GM10266 (cell line): ENCODE measurements at regions not wholly inside any gene's neighbourhood (a gene's known extent, or its start where the extent isn't known, plus 50 kb on each side); places are given as distances from the start of the nearest gene placed in this dataset.

Source experiments
- DNase-seq: peaks from one replicate; pipeline ENCODE4 v3.0.0; 2012; ENCODE audit errors: extremely low spot score
- CTCF ChIP-seq: IDR thresholded peaks from 2 replicates; pipeline ENCODE4 v1.5.1; 2012; ENCODE audit warnings: mild to moderate bottlenecking, low read depth; ENCODE audit not compliant: control insufficient read depth, insufficient read depth; ENCODE audit errors: missing control alignments

DNA sequence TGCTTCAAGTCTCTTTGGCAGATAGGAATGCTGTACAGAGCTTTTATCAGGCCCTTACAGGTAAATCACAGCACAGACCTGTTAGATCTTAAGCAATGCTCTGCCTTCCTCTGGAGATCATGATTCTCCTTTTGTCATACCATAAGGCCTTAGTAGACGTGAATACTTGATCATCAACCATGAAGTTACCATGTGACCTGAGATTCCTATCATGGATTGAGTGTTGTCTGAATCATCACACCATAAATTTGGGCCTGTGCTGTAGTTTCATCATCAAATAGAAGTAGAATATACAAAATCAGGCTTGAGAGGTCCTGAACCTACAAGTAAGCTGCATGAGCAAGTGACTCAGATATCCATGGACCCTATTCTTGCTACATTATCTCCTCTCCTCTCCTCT, 466.8 kb upstream of the INTU start:
- no peak for DNase-seq
- no peak for TF ChIP-seq CTCF

GRCh38 chr4:127174201-127174600, 458.6 kb upstream of the INTU start:
- no peak for TF ChIP-seq CTCF

GRCh38 chr4:127174616-127175015, 458.1 kb upstream of the INTU start:
- TF ChIP-seq CTCF, result no peak
- DNase-seq, result no peak

More at GRCh38 chr4:127174201-127174600, 458.6 kb upstream of the INTU start:
- no peak for DNase-seq

GRCh38 chr4:127179256-127180087, 453.3 kb upstream of the INTU start:
- DNase-seq, result no peak
- no peak for TF ChIP-seq CTCF

DNA sequence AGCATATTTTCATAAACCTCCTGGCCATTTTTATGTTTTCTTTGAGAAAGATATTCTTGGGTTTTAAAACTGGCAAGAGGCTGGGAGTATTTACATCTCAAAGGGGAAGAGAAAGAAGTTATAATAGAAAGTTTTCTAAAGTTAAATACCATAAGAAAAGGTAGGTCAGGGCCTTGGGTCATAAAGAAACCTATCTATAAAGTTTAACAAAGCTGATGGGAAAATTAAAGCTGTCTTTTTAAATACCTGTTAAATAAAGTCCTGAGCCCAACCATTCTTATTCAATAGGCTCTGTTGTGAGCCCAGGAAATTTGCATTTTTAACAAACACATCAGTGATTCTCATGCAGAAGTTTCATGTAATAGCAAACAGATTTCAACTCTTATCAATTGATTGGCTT, 451.8 kb upstream of the INTU start:
- no peak for DNase-seq
- no peak for TF ChIP-seq CTCF

DNA sequence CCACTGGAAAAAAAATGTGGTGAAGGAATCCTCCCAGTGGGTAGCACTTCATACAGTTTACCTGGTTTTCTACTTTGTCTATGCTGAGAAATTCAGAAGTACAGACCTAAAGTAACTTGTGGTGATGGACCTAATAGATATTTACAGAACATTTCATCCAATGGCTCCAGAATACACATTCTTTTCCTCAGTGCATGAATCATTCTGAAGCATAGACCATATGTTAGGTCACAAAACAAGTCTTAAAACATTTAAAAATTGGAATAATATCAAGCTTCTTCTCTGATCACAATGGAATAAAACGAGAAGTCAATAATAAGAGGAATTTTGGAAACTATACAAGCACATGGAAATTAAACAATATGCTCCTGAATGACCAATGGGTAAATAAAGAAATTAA, 450.1 kb upstream of the INTU start:
- no peak for DNase-seq
- no peak for TF ChIP-seq CTCF

- DNase-seq, result no peak
- TF ChIP-seq CTCF, result no peak
Measured at GRCh38 chr4:127188847-127189246, 443.9 kb upstream of the INTU start.
